ENCODE measurements at regions not wholly inside any gene's neighbourhood (a gene's known extent, or its start where the extent isn't known, plus 50 kb on each side); places are given as distances from the start of the nearest gene placed in this dataset.
"Not testable (repeated sequence)": the region's sequence is repeated elsewhere in the genome, so short reads cannot be mapped to it uniquely, and the experiment has no call there.

- DNase-seq = no peak
Measured at GRCh38 chr5:159543326-159543725, 213.0 kb upstream of the IL12B start.

DNA sequence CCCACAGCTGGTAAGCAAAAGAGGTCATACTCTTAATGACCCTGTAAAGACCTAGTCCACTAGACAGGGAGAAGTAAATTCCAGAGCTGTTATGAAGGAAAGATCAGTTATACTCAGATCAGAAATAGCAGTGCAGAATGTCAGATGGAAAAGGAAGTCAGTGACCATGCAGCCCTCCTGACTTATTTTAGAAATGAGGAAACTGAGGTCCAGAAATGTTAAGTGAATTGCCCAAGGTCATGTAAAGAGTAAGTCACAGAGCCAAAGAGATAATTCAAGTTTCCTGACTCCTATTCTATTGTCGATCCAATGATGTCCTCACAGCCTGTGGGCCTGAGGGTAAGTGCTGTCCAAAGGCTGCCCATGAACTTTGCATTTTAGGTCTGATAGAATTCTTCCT is 214.9 kb upstream of the IL12B start:
- no peak for DNase-seq

GRCh38 chr5:159547466-159548195 is 217.3 kb upstream of the IL12B start:
- DNase-seq = no peak

DNA sequence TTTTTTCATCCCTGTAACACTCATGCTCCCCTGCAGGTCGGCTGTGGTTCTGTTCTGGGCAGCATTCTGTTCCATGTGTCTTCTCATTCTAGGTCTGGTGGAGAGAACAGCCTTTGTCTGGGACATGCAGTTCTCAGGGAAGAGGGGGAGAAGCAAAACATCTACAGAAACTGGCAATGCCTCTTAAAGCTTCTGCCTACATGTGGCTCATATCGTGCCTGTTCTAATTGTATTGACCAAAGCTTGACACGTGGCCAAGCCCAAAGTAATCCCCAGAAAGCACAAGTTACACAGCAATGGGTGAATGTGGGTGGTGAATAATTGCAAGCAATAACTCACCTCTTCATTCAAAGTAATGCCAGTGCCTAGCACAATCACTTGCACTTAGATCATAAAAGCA is 218.2 kb upstream of the IL12B start:
- DNase-seq = no peak

DNA sequence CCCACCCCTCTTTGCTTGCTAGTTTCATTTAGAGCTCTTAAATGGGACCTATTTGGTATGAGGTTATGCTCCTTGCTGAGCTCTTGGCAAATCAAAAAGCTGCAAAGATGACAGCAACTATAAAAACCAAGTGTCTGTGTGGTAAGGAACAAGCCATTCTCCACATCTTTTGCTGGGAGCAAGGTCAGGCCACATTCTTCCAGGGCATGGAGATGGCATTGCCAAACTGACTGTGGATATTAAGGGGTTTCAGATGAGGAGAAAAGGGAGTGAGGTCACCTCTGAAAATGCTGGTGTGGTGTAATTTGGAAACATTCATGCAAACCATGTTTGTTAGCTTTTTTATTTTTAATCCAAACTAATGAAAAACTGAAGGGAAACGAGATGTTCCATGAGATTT is 218.8 kb upstream of the IL12B start:
- no peak for DNase-seq

GRCh38 chr5:159550951-159551350 is 220.7 kb upstream of the IL12B start:
- DNase-seq = no peak

GRCh38 chr5:159552751-159553150 is 222.5 kb upstream of the IL12B start:
- no peak for DNase-seq

DNA sequence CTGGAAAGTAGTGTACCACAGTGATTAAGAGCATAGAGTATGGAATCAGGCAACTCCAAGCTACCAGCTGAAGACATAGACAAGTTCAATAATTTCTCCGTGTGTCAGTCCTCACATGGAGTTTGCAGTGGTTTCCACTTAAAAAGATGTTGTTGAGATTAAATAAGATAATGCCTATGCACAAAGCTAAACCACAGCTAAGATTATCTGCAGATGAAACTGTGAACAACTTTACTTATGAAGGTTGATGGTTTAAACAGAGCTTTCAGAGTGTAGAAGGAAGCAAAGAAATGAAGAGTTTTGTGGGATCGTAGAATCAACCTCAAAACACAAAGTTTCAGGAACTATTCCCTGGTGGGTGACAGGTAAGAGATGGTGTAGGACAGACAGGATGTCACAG is 223.5 kb upstream of the IL12B start:
- DNase-seq = no peak

- DNase-seq = no peak
Measured at GRCh38 chr5:159555084-159555483, 224.8 kb upstream of the IL12B start.

DNA sequence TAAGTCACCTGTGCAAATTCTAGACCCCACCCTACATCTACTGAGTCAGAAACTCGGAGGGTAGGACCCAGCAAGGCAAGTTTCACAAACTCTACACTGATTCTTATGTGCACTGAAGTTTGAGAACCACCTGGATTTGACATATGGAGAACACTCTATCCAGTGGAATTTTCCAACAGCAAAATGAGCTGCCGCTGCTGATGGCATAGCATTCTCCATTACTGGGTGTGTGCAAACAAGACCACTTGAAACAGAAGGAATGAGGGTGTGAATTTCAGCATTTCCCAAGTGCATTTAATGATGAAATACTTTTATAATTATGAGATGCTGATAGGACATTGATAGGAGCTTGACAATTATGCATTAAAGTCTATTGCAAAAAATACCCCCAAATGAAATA is 229.1 kb upstream of the IL12B start:
- DNase-seq = no peak

DNA sequence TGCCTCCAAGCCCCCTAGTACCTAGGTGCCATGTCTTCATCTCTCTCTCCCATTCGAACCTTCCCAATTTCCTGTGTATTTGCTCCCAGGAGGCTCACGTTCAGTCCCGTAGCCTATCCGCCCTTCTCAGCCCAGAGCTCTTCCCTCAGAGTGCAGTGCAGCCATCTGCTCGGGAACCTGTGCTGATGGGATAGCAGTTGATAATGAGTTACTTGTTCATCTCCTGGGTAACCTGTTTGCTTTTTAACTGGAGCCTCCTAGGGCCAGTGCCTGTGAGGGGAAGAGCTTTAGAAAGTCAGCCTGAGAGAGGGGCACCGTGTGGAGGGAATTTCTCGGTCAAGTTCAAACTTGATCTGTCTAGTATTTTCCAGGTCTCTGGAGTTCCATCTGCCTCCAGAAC is 229.8 kb upstream of the IL12B start:
- DNase-seq = no peak

DNA sequence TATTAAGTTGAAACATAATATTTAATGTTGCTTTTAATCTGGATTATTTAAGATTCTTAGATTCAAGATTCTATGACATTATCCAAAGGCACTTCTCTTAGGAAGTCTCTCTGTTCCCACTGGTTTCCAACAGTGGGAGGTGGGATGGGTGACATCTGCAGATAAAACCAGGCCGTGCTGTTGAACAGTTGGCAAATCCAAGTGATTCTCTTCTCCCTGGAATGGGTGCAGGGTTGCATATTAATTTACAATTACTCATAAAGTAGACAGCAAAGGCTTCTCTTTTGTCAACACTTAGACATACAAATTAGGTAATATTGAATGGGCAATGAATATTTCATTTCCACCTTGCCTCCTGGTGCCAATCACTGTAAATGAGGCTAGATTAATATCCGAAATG is 233.7 kb upstream of the IL12B start:
- DNase-seq = no peak

GRCh38 chr5:159566832-159567231 is 236.5 kb upstream of the IL12B start:
- no peak for DNase-seq

GRCh38 chr5:159567461-159567860 is 237.2 kb upstream of the IL12B start:
- no peak for DNase-seq

GRCh38 chr5:159571501-159572244 is 241.4 kb upstream of the IL12B start:
- no peak for DNase-seq

DNA sequence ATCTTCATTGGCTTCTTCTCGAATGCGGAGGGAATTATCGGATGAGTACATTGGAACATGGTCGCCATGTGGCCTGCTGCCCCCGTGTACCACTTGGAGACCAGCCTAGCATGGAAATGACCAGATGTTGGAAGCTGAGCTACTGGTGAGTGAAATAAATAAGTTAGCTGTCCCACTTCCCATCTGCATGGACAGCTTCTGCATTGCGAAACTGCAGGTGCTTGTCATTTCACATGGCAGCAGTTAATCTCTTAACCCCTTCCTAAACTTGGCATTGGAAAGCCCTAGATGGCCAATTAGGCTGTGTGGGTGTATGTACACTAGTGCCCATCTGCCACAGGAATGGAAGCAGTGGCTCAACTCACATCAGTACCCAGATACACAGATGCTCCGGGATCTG is 246.6 kb upstream of the IL12B start:
- no peak for DNase-seq

DNA sequence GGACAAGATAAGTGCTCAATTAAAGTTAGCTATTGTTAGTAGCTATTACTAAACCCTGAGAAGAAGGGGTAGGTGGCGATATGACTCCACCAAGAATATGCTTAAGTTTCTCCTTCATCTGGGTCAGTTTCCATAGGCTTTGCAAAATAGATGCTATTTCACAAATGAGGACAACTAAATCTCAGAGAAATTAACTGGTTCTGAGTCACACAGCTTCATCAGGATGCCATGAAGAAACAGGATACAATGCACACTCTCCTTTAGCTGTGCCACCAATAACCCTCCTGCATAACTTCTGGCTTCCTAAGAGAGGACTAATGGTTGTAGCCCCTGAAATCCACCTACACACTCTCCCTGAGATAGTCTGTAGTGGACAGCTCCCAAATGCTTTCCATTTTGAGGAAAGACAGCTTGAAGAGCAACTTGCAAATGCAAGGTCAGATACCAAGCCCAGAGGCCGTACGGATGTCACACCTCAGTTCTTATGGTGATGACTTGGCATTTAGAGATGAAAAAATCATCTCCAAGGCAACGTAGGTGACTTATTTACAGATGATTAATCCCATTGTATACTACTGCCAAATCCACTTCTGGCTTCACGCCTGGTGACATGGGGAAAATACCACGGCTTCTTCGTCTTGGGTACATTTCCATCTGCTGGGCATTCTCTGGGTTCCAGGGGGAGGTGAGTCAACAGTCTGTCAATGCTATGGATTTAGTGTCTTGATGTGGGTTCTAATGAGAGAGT is 251.4 kb upstream of the IL12B start:
- no peak for DNase-seq

DNA sequence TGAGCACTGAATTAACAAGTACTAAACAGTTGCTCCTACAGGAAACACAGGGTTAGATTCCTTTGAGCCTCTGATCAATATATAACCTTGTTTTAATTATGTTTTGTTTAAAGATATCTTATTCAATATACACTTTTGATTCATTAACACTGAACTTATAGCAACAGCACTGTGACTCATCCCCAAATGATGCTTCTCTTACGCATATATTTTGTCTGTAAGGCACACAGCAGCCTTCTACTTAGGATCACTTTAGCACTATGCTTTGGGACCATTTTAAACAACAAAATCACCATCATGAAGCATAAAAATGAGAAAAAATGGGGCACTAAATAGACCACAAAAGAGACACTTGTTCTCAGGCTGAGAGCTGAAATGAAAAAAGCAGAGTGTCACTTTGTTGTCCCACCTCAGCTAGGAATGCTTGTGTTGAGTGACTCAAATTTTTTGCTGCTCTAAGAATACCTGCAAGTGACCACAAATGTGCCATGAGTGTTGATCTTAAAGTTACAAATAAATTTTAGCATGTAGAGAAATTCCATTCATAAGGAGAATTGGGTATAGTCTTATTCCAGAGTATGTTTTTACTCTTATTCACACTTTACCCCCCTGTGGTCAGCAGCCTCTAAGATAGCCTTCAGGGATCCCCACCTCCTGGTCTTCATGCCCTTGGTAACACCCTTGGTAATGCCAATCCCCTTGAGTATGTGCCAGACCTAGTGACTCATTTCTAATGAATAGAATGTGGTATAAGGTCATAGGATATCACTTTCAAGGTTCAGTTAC is 252.7 kb upstream of the IL12B start:
- no peak for DNase-seq

- DNase-seq = no peak
Measured at GRCh38 chr5:159586921-159587320, 256.6 kb upstream of the IL12B start.

GRCh38 chr5:159588941-159589340 is 258.7 kb upstream of the IL12B start:
- DNase-seq = no peak

DNA sequence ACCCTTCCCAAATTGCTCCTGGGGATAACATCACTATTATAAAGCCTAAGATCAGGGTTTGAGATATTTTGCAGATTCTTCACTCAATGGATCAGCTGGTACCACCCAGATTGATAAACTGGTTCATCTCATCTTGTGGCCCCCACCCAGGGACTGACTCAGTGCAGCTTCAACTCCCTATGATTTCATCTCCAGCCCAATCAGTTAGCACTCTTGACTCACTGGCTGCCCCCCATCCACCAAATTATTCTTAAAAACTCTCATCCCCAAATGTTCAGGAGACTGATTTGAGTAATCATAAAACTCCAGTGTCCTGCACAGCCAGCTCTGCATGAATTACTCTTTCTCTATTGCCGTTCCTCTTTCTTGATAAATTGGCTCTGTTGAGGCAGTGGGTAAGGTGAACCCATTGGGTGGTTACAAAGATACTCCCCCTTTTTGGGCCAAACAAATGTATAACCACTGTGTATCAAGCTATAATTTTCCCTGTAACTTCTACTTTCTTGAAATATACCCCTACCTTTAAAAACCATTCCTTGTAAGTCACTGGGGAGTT is 263.3 kb upstream of the IL12B start:
- DNase-seq = no peak

GRCh38 chr5:159595561-159595960 is 265.3 kb upstream of the IL12B start:
- DNase-seq = not testable (repeated sequence)

GRCh38 chr5:159601216-159601615 is 270.9 kb upstream of the IL12B start:
- no peak for DNase-seq
